RPMI7951 (cell line): ENCODE measurements at regions not wholly inside any gene's neighbourhood (a gene's known extent, or its start where the extent isn't known, plus 50 kb on each side); places are given as distances from the start of the nearest gene placed in this dataset.
"Not testable (repeated sequence)": the region's sequence is repeated elsewhere in the genome, so short reads cannot be mapped to it uniquely, and the experiment has no call there.

Experiments
- DNase-seq: peaks from one replicate; pipeline ENCODE4 v3.0.0-alpha.2; 2012; ENCODE audit warnings: low read depth

DNA sequence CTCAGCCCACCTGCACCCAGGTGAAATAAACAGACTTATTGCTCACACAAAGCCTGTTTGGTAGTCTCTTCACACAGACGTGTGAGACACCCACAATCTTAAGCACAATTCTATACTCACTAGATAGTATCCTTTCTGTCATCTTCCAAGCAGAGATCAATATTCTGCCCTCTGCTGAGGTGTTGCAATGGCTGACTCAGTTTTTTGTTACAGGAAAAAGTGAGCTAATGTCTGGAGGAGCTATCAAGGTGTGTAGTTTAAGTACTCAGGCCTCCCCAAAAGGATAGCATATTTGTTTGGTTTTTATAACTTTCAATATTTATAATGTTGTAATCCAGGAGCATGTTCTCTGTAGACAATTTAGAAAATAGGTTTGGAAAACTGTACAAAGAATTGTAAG is 775.2 kb upstream of the POU3F4 start:
- no peak for DNase-seq

DNA sequence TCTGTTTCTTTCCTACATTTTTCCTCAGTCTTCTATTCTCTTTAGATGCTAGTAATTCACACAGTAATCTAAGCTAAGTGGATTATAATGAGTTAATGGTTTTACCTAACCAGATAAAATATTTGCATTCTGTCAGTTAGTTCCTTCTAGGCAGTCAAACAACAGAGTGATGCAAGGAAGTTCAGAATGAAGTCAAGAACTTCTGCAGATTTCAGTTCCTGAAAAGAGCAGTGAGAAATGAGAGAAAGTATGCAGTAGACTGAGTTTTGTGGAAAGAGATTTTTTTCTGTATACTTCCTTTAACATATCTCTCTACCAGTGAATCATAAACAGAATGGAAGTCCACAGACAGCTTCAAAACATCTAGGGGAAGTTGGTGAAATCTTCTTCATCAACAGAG is 774.0 kb upstream of the POU3F4 start:
- DNase-seq: no peak

DNA sequence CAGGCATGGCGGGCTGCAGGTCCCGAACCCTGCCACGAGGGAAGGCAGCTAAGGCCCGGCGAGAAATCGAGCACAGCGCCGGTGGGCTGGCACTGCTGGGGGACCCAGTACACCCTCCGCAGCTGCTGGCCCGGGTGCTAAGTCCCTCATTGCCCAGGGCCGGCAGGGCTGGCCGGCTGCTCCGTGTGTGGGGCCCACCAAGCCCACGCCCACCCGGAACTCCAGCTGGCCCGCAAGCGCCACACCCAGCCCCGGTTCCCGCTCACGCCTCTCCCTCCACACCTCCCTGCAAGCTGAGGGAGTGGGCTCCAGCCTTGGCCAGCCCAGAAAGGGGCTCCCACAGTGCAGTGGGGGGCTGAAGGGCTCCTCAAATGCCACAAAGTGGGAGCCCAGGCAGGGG is 769.8 kb upstream of the POU3F4 start:
- not testable (repeated sequence) for DNase-seq

DNA sequence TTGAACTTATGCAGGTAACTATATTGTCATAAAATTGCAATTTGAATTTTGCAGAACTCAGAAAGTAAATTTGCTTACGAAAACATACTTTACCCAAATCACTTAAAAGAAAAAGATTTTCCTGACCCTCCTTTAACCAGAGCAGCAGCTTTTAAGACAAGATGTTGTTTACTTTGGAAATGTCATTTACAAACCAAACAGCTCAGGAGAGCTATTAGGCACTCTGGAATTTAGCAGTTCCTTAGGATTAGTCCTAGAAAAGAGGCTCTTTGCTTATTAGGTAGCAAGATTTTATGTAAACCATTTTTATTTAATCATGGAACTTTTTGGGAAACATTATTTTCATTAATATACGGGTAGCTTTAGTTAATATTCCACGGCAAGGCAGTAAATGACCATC is 765.7 kb upstream of the POU3F4 start:
- DNase-seq: no peak

DNA sequence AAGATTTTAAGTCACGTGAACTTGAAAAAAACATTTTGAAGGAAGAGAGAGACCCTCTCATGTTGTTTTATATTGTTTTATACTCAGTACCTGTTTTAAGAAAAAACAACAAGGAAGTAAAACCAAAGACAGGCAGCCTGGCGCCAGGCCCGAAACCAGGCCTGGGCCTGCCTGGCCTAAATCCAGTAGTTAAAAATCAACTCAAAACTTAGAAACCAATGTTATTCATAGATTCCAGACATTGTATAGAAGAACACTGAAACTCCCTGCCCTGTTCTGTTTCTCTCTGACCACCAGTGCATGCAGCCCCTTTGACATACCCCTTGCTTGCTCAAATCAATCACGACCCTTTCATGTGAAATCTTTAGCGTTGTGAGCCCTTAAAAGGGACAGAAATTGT is 762.4 kb upstream of the POU3F4 start:
- DNase-seq: not testable (repeated sequence)

DNA sequence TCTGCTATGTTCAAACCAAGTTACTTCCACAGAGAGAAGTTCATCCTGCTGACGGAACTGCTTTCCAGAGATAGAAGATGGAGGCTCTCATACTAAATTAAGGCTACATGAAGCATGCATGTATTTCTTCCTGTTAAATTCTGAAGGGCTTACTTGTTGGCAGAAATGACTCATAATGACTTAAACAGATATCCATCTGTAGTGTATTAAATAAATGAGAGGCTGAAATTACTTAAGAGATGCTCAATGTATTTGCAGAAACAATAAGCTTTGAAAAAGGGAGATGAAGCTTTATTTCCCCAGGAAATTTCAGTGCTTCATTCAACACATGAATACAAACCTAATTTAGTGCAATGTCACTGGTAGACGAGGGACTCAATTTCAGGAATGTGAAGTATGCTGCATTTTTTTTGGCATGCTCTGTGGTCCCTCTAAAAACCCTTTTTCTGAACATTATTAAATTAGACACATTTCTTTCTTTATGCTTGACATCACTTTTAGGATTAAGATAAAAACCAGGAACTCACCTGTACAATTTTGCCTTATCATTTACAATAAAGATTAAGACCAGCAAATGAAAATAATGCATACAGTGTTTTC is 759.1 kb upstream of the POU3F4 start:
- peak; percentile 47 for DNase-seq

DNA sequence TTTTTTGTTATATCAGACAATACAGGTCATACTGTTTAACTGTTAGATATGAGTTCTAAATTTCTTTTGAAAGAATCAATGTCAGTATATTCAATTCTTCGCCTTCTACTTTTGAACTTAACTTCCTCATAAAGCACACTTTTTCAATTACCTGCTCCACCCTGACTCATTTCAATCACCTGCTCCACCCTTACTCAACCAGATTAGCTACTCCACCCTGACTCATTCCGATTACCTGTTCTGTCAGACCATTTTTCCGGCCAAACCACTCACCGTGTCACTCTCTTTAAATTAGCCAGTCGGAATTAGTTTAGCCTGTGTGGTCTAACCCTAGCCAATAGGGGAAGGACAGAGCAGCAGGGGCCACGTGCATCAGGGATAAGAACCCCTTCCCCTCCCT is 751.8 kb upstream of the POU3F4 start:
- no peak for DNase-seq

DNA sequence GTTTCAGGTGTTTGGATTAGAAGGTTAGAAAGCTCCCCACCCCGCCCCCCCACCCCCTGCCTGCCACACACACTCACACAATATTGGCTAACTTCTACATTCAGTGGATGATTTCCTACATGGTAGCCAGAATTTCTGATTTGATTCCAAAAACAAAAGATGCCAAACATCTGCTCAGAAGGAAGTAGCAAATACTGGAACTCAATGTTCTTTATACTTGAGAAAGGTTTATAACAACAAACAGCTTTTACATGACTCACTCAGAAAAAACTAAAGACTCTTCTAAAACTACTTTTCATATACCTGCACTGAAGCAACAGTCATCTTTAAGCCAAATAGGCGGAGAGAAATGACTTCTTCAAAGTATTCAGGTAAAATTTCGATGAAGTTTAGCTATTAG is 750.5 kb upstream of the POU3F4 start:
- DNase-seq: no peak

DNA sequence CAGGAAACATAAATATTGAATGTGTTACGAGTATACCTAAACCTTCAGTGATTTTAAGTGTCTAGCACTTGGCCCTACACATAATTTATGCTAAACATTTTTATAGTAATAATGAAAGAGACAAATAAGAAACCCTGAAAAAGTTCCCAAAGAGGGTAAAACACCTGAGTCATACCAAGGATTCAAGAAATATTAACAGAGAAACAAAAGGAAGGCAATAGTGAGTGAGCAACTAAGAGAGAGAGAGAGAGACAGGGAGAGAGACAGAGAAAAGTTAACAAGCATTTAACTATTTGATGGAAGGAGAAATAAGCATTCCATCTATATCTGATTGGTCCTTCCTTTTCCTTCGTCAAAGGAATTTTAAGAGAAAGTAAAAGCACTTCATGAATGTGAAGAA is 743.6 kb upstream of the POU3F4 start:
- no peak for DNase-seq

DNA sequence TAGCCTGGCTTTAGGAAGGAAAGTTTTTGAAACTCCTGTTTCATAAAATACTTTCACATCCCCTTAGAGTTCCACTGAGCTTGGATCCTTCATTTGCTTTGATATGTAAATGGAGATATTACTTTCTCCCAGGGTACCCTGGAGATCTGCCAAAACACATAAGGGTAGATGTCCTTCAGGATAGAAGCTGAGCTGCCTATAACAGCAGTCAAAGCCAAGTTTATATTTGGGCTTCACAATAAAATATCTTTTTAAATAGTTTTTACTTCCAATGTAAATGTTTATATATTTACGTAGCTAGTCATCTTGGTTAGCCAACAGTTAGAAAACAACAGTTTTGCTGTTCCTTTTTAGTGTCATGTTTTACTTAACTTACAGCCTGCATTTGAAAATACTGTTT is 742.3 kb upstream of the POU3F4 start:
- no peak for DNase-seq

DNA sequence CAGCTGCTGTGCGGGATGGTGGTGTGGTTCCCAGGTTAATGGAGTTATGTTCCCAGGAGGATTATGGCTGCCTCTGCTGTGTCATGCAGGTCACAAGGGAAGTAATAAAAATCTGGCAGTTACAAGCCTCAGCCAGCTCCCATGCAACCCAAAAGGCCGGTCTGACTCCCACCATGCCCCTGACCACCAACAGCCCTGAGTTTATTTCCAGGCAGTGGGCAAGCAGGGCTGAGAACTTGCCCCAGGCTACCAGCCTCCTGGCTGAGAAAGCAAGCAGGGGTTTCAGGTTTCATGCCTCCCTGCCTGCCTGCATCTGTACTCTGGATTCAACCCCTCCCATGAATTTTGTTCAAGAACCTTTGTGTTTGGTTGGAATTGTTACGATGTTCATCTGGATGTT is 732.7 kb upstream of the POU3F4 start:
- peak; percentile 60 for DNase-seq

DNA sequence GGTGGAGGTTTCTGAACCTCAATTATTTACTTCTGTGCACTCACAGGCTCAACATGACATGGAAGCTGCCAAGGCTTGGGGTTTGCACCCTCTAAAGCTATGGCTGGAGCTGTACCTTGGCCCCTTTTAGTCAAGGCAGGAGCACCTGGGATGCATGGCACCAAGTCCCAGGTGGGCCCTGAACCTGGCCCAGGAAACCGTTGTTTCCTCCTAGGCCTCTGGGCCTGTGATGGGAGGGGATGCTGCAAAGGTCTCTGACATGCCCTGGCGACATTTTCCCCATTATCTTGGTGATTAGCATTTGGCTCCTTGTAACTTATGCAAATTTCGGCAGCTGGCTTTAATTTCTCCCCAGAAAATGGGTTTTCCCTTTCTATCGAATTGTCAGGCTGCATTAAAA is 726.1 kb upstream of the POU3F4 start:
- no peak for DNase-seq

DNA sequence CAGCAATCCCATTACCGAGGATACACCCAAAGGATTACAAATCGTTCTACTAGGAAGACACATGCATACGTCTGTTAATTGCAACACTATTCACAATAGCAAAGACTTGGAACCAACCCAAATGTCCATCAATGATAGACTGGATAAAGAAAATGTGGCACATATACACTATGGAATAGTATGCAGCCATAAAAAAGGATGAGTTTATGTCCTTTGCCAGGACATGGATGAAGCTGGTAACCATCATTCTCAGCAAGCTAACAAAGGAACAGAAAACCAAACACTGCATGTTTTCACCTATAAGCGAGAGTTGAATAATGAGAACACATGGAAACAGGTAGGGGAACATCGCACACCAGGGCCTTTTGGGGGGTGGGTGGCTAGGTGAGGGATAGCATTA is 695.2 kb upstream of the POU3F4 start:
- not testable (repeated sequence) for DNase-seq

DNA sequence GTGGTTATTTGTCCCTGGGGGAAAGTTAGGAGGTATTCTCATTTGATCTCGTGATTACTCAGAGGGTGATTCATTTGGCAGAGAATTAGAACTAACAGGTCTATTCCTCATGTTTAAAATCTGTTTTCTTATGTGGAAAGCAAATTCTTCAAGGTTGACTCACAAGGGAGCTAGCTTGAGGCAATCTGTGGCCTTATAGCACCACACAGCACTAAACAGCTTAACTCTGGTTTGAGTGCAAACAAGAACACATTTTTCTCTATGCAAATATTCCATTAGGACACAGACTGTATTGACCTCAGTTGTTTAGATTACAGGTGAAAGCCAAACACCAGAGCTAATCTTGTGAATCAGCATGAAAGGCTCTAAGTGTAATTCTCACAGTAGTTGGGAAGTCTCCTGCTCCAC is 694.4 kb upstream of the POU3F4 start:
- DNase-seq: peak; percentile 88

DNA sequence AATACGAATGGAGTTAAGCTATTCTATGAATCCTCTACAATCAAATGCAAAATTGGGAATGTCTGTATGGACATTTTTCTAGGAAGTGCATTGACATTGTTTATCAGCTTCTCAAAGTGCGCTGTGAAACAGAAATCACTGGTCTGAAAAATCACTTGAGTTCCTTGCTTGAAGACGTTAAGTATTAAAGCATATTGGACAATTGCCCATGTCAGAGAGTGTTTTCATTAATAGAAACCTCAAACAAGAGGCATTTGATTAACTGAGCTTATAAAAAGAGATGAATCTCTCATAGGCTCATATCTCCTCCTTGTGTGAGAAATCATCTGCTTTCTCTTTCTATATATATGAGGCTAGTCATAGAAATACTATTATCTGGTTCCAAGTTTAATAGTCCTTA is 692.1 kb upstream of the POU3F4 start:
- DNase-seq: no peak

DNA sequence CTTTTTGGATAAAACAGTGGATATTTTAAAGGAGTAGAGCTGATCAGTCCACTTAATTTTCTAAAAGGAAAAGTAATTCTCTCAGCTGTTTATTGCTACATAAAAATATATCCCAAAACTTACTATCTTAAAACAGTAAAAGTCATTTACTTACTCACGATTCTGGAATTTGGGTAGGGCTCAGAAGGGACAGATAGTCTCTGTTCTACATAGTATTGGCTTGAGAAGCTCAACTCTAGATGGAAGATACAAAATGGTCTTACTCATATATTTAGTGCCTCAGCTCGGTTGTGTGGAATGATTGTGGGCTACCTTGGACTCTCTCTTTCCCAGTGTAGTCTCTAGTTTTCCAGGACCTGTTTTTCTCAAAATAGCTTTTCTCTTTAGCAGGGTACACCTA is 691.5 kb upstream of the POU3F4 start:
- peak; percentile 31 for DNase-seq

DNA sequence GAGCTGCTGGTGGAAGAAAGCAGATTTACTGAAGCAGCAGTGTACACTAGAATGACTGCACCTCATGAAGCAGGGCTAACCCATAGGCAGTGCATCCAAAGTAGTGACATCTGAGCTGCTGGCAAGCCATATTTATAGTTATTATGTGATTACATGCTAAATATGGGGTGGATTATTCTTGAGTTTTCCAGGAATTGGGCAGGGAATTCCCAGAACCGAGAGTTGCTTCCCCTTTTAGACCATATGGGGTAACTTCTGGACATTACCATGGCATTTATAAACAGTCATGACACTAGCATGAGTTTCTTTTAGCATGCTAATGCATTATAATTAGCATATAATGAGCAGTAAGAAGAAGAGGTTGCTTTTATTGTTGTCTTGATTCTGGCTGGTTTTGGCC is 665.8 kb upstream of the POU3F4 start:
- no peak for DNase-seq

DNA sequence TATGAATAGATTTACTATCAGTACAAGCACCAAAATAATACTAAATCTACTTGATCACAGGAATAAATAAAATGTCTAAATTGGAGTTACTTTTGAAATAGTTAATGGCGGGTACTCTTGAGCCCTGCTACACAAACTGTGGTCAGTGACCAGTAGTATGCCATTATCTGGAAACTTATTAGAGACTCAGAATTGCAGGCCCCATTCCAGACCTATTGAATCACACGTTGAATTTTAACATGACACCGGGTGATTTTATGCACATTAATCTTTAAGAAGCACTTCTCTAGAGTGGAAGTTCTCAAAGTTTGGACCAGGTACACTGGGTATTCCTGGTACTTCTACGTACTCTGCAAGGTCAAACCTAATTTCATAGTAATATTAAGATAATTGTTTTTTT is 660.0 kb upstream of the POU3F4 start:
- no peak for DNase-seq
